Esophagus muscularis mucosa (tissue), 4 donors: ENCODE measurements at regions not wholly inside any gene's neighbourhood (a gene's known extent, or its start where the extent isn't known, plus 50 kb on each side); places are given as distances from the start of the nearest gene placed in this dataset.

Experiments
- DNase-seq: peaks from one replicate; pipeline ENCODE4 v3.0.0-alpha.2; 2017; ENCODE audit errors: extremely low spot score
- H3K27ac ChIP-seq, 4 donors: fragments of 200-600 bp; sonication (generic); replicated peaks in 1 of 4; 1 replicate in 3 of 4; 2 replicates in 1 of 4; pipeline ENCODE4 v1.5.1; 2016 to 2019; ENCODE audit warnings: mild to moderate bottlenecking in 1 of 4
- H3K27me3 ChIP-seq, 4 donors: fragments of 200-600 bp; sonication (generic); one replicate each; pipeline versions ENCODE4 v1.5.1 to v1.6.0; 2016 to 2019
- H3K36me3 ChIP-seq, 4 donors: fragments of 200-600 bp; sonication (generic); one replicate each; pipeline ENCODE4 v1.5.1; 2016 to 2019
- H3K4me1 ChIP-seq, 4 donors: fragments of 200-600 bp; sonication (generic); one replicate each; pipeline ENCODE4 v1.5.1; 2016 to 2019
- H3K4me3 ChIP-seq, 4 donors: fragments of 200-600 bp; sonication (generic); 1 replicate in 2 of 4; 2 replicates in 2 of 4; pipeline ENCODE4 v1.5.1; 2016 to 2019; ENCODE audit warnings: mild to moderate bottlenecking in 4 of 4, moderate library complexity in 1 of 4
- H3K9me3 ChIP-seq, 4 donors: fragments of 200-600 bp; sonication (generic); 1 replicate in 3 of 4; 2 replicates in 1 of 4; pipeline ENCODE4 v1.5.1; 2016 to 2019
- EP300 ChIP-seq: sonication (generic); formaldehyde crosslinking; IDR thresholded peaks from one replicate; pipeline ENCODE4 v1.6.1; 2017; ENCODE audit warnings: antibody characterized with exemption
- POLR2A ChIP-seq: fragments of 450-650 bp; IDR thresholded peaks from one replicate; pipeline ENCODE4 v1.6.1; 2017; ENCODE audit warnings: antibody characterized with exemption, moderate library complexity, mild to moderate bottlenecking, low read depth
- POLR2AphosphoS5 ChIP-seq, 2 donors: sonication (generic); formaldehyde crosslinking; IDR thresholded peaks; one replicate each; pipeline ENCODE4 v1.6.1; 2017; ENCODE audit warnings: antibody characterized with exemption in 2 of 2
- WGBS: methylation state at CpG from one replicate; pipeline ENCODE4 v1.1.5; 2018; 5-methylcytosine and 5-hydroxymethylcytosine counted together
- intact Hi-C: fragments of 100-400 bp; cut with DNase I; formaldehyde crosslinking; loops from one replicate; pipeline ENCODE4 v1.15.1; 2023
- TF ChIP-seq, protein P1 (sequence below), 3 experiments: fragments of 200-600 bp in 2 of 3; fragments of 450-650 bp in 1 of 3; sonication (generic) in 2 of 3; IDR thresholded peaks; one replicate each; pipeline ENCODE4 v1.5.1; 2017 to 2019; ENCODE audit warnings: antibody characterized with exemption in 3 of 3, mild to moderate bottlenecking in 2 of 3, moderate library complexity in 1 of 3

GRCh38 chr12:77767335-77767734 is 63.4 kb upstream of the NAV3 start:
- TF ChIP-seq EP300, result no peak
- TF ChIP-seq, protein P1, sequence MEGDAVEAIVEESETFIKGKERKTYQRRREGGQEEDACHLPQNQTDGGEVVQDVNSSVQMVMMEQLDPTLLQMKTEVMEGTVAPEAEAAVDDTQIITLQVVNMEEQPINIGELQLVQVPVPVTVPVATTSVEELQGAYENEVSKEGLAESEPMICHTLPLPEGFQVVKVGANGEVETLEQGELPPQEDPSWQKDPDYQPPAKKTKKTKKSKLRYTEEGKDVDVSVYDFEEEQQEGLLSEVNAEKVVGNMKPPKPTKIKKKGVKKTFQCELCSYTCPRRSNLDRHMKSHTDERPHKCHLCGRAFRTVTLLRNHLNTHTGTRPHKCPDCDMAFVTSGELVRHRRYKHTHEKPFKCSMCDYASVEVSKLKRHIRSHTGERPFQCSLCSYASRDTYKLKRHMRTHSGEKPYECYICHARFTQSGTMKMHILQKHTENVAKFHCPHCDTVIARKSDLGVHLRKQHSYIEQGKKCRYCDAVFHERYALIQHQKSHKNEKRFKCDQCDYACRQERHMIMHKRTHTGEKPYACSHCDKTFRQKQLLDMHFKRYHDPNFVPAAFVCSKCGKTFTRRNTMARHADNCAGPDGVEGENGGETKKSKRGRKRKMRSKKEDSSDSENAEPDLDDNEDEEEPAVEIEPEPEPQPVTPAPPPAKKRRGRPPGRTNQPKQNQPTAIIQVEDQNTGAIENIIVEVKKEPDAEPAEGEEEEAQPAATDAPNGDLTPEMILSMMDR (IDR thresholded peaks at IDR 0.05), result no peak
- no peak for TF ChIP-seq POLR2A
- no peak for TF ChIP-seq POLR2AphosphoS5 (IDR thresholded peaks at IDR 0.05)
- Histone ChIP-seq H3K27ac (no peak overlapping the region), H3K36me3 (no peaks in the 10 kb centered on the region), H3K4me3 (no peak overlapping the region), H3K27me3 (no peaks in the 10 kb centered on the region), H3K9me3 (no peaks in the 10 kb centered on the region), H3K4me1 (no peaks in the 10 kb centered on the region)
- intact Hi-C loops, result no loop called here
- WGBS, result 90% methylated on average over 4 of the region's 4 CpGs
- no peak for DNase-seq

DNA sequence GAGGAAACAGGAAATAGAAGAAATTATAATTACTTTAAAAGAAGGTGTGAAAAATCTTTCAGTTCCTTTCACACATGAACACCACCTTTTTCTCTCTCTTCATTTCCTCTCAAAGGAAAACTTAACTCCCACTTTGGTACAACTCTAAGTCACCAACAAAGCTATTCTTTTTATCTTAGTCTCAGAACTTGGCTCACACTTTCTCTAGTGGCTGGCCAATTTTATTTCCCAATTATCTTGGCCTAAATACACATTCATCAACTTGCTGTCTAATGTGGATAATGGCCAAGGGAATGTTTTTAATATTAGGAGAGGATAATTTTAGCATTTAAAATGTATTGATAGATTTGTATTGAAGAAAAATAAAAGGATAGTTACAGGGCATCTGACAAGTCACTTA is 64.5 kb upstream of the NAV3 start:
- Histone ChIP-seq H3K4me3 (no peak overlapping the region), H3K4me1 (no peaks in the 10 kb centered on the region), H3K9me3 (no peaks in the 10 kb centered on the region), H3K36me3 (no peaks in the 10 kb centered on the region), H3K27me3 (no peaks in the 10 kb centered on the region), H3K27ac (peak overlapping the region in 1 of 4 donors; percentile 6)
- DNase-seq, result no peak
- TF ChIP-seq POLR2AphosphoS5 (IDR thresholded peaks at IDR 0.05), result no peak
- no peak for TF ChIP-seq EP300
- no peak for TF ChIP-seq POLR2A
- TF ChIP-seq, protein P1 (IDR thresholded peaks at IDR 0.05), result no peak
- intact Hi-C loops, result no loop called here

- Histone ChIP-seq H3K36me3 (no peaks in the 10 kb centered on the region), H3K9me3 (no peaks in the 10 kb centered on the region), H3K27ac (no peak overlapping the region), H3K4me3 (no peak overlapping the region), H3K27me3 (no peaks in the 10 kb centered on the region), H3K4me1 (no peaks in the 10 kb centered on the region)
- 97% methylated on average over 2 of the region's 2 CpGs for whole genome bisulfite sequencing
- intact Hi-C loops, result no loop called here
- no peak for TF ChIP-seq EP300
- TF ChIP-seq POLR2A, result no peak
- no peak for TF ChIP-seq POLR2AphosphoS5 (IDR thresholded peaks at IDR 0.05)
- TF ChIP-seq, protein P1 (IDR thresholded peaks at IDR 0.05), result no peak
- DNase-seq, result no peak
These were observed 69.4 kb upstream of the NAV3 start for GRCh38 chr12:77761286-77761685.

DNA sequence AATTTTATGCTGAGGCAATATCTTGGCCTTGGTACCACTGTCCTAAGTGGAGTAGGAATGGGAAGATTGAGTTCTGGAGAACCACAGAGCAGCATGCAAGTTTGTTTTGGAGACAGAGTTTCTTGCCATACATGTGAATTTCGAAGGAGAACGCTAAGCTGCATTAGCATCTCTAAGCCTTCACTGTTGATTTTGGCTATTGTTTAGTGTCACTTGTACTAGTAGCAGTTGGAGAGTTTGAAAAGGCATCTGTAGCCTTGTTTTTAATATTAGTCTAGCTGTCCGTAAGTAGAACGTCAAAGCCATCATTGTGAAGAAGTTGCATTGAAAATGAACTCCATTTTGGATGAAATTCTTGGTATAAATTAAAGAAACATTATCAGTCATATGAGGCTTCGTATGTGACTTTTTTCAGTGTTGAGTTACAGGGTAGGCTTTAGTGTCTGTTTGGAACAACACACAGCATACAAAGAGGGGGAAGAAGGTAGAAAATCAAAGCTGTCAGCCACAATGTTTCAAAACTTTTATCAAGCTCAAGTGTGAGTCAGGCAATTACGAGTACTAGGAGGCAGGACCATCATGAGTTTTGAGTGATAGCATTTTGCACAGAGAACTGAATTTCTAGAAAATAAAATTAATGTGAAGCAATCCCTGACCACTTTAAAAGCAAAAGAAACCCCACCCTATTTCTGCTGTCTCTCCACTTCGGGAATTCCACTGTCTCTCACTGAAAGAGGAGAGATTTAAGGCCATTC is 70.2 kb upstream of the NAV3 start:
- TF ChIP-seq EP300 (no peak), POLR2AphosphoS5 (IDR thresholded peaks at IDR 0.05) (no peak), POLR2A (no peak)
- TF ChIP-seq, protein P1 (IDR thresholded peaks at IDR 0.05), result no peak
- no peak for DNase-seq
- no peaks in the 10 kb centered on the region for H3K9me3 ChIP-seq
- 61% methylated on average over 7 of the region's 7 CpGs for WGBS
- no peak overlapping the region for H3K4me3 ChIP-seq
- no peak overlapping the region for H3K27ac ChIP-seq
- no peaks in the 10 kb centered on the region for H3K4me1 ChIP-seq
- intact Hi-C loops, result no loop called here
- no peaks in the 10 kb centered on the region for H3K36me3 ChIP-seq
- H3K27me3 ChIP-seq, result no peaks in the 10 kb centered on the region

DNA sequence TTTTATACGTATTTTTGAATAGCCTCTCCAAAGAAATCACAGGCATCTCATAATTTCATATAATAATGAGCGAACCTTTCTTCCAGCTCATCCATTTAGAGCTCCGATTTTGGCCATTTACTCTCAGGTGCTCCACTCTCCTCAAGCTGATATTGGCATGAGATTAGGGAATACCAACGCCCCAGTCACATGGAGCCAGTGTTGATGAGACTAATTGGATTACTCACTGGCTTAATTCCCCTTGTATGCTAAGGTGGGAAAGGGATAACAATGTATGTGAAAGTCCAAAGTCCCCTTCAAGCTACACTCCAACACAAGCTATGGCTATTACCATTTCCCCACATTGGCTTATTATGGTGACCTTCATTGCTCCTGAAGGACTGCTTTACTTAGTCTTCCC is 76.6 kb upstream of the NAV3 start:
- 90% methylated on average over 4 of the region's 4 CpGs for WGBS
- no peak for DNase-seq
- Histone ChIP-seq H3K36me3 (no peaks in the 10 kb centered on the region), H3K27me3 (no peaks in the 10 kb centered on the region), H3K4me1 (no peaks in the 10 kb centered on the region), H3K4me3 (no peak overlapping the region), H3K9me3 (no peaks in the 10 kb centered on the region), H3K27ac (no peak overlapping the region)
- intact Hi-C loops, result no loop called here
- TF ChIP-seq POLR2A (no peak), EP300 (no peak), POLR2AphosphoS5 (IDR thresholded peaks at IDR 0.05) (no peak)
- TF ChIP-seq, protein P1 (IDR thresholded peaks at IDR 0.05), result no peak
